C4-2B (cell line): ENCODE measurements at regions not wholly inside any gene's neighbourhood (a gene's known extent, or its start where the extent isn't known, plus 50 kb on each side); places are given as distances from the start of the nearest gene placed in this dataset.
A peak's percentile ranks its signal among the peaks of the same experiment; 100 is the strongest.

Source experiments
- H3K27ac ChIP-seq: fragments of 450-650 bp; 2 replicates; pipeline ENCODE4 v1.5.1; 2017
- CTCF ChIP-seq: fragments of 450-650 bp; conservative IDR thresholded peaks from 2 replicates; pipeline ENCODE4 v1.5.1; 2017; ENCODE audit warnings: mild to moderate bottlenecking
- ZFX ChIP-seq: fragments of 450-650 bp; IDR thresholded peaks from 2 replicates; pipeline ENCODE4 v1.6.1; 2017

GRCh38 chr3:139201446-139202225, 142.2 kb upstream of the MRPS22 start:
- TF ChIP-seq CTCF (no peak), ZFX (no peak)
- no peak overlapping the region for H3K27ac ChIP-seq

GRCh38 chr3:139202226-139202958, 141.4 kb upstream of the MRPS22 start:
- no peak overlapping the region for H3K27ac ChIP-seq
- TF ChIP-seq ZFX (no peak), CTCF (peak; percentile 55)

DNA sequence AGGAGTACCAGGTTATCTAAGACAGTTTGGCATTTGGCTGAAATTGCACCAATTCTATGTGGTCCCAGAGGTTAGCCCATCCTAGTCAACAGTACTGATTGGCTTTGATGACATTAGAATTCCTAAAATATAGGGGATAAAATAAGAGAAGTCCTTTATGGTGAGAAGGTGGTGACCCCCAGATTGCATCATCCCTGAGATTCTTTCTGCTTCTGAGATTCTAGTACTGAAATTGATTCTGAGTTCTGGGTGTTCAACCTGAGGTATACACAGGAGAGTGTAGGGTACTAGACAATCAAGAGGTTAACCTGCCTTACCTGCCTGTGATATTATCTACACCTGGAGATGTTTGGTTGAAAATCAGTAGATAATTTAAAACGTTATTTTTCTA, 140.9 kb upstream of the MRPS22 start:
- TF ChIP-seq CTCF: no peak
- no peak for TF ChIP-seq ZFX
- H3K27ac ChIP-seq: no peak overlapping the region

- H3K27ac ChIP-seq: no peak overlapping the region
- no peak; the same call in 1 of the 2 replicates for TF ChIP-seq ZFX
These were observed 140.1 kb upstream of the MRPS22 start for GRCh38 chr3:139203752-139204151.

DNA sequence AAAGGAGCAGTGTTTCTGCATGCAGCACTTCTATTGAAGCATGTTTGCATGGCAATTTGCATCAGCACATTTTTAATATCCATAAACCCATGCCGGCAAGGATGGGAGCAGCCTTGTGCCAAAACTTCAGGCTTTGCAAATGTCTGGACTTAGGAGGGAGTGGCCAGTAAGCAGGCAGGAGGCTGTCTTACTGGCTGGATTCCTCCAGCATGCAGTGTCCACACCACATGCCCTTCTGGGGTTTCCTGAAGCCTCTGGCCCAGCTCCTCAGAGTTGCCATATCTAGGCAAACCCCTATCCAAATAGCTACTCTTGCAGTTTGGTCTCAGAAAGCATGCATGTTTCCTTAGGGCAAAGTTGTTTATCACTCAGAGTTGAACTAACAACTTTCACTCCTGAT, 139.1 kb upstream of the MRPS22 start:
- no peak overlapping the region for H3K27ac ChIP-seq
- TF ChIP-seq CTCF: no peak
- no peak for TF ChIP-seq ZFX

DNA sequence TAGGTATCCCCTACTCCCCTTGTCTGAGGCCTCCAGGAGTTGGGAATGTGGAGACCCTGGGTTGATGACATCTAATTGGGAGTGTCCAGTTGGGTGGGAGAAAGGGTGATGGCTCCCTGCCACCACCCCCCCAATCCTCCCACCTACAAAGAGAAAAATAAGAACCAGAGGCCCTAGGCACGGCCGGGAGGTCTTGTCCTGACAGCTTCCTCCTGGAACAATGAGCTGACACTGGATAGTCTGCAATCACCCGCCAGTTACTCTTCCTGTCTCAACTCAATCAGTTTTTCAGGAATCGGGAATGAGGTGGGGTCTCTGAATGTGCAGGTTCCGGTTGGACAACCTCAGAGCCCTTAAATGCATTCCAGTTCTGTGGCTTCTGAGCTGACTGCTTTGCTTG, 129.9 kb upstream of the MRPS22 start:
- no peak overlapping the region for H3K27ac ChIP-seq
- no peak for TF ChIP-seq ZFX
- no peak for TF ChIP-seq CTCF

GRCh38 chr3:139216958-139217357, 126.9 kb upstream of the MRPS22 start:
- H3K27ac ChIP-seq: no peak overlapping the region
- TF ChIP-seq ZFX (no peak), CTCF (no peak)
